MCF 10A (cell line): ENCODE measurements at regions not wholly inside any gene's neighbourhood (a gene's known extent, or its start where the extent isn't known, plus 50 kb on each side); places are given as distances from the start of the nearest gene placed in this dataset.
"Not testable (repeated sequence)": the region's sequence is repeated elsewhere in the genome, so short reads cannot be mapped to it uniquely, and the experiment has no call there.

ENCODE experiments used
- BruUV-seq: library from RNA; stranded (reverse); fragments of 400-500 nt; replicated peaks from 2 replicates; lab custom pipeline; 2021; lab: Mats Ljungman, UMichigan
- CTCF ChIA-PET: fragments of 300-600 bp; sonication (Branson Sonifier 250); formaldehyde crosslinking; extraction: SDS; loops from one replicate; lab custom pipeline; 2021; ENCODE audit warnings: antibody characterized with exemption, inconsistent platforms; lab: Yijun Ruan, JAX
- POLR2A ChIA-PET: fragments of 300-600, 350-650 bp; sonication (Branson Sonifier 250); formaldehyde crosslinking; extraction: SDS; loops from one replicate; lab custom pipeline; 2020; ENCODE audit warnings: antibody characterized with exemption, inconsistent platforms; lab: Yijun Ruan, JAX
- DNase-seq: peaks from one replicate; pipeline ENCODE4 v3.0.0-alpha.2; 2018; ENCODE audit not compliant: unreplicated experiment
- H3K27ac Mint-ChIP-seq: one replicate; pipeline ENCODE4 v1.8.0; 2022; ENCODE audit warnings: mild to moderate bottlenecking, low read depth, mixed read lengths; ENCODE audit not compliant: unreplicated experiment
- H3K27me3 Mint-ChIP-seq: one replicate; pipeline ENCODE4 v1.8.0; 2022; ENCODE audit warnings: mixed read lengths; ENCODE audit not compliant: insufficient read depth, unreplicated experiment
- H3K36me3 Mint-ChIP-seq: one replicate; pipeline ENCODE4 v1.8.0; 2022; ENCODE audit warnings: mild to moderate bottlenecking, moderate library complexity, mixed read lengths; ENCODE audit not compliant: insufficient read depth, unreplicated experiment
- H3K4me1 Mint-ChIP-seq: one replicate; pipeline ENCODE4 v1.8.0; 2022; ENCODE audit warnings: mixed read lengths; ENCODE audit not compliant: insufficient read depth, unreplicated experiment
- H3K4me3 Mint-ChIP-seq: one replicate; pipeline ENCODE4 v1.8.0; 2022; ENCODE audit warnings: mild to moderate bottlenecking, moderate library complexity, mixed read lengths; ENCODE audit not compliant: unreplicated experiment
- H3K9me3 Mint-ChIP-seq: one replicate; pipeline ENCODE4 v1.8.0; 2022; ENCODE audit warnings: mixed read lengths; ENCODE audit not compliant: unreplicated experiment
- intact Hi-C: fragments of 100-400 bp; cut with micrococcal nuclease; formaldehyde crosslinking; loops from 2 replicates; pipeline ENCODE4 v1.14.1; 2022
- TF ChIP-seq, protein P1 (sequence below): fragments of 200-600 bp; IDR thresholded peaks from one replicate; pipeline ENCODE4 v1.8.0; 2022; ENCODE audit warnings: antibody characterized with exemption, mild to moderate bottlenecking; ENCODE audit not compliant: unreplicated experiment

DNA sequence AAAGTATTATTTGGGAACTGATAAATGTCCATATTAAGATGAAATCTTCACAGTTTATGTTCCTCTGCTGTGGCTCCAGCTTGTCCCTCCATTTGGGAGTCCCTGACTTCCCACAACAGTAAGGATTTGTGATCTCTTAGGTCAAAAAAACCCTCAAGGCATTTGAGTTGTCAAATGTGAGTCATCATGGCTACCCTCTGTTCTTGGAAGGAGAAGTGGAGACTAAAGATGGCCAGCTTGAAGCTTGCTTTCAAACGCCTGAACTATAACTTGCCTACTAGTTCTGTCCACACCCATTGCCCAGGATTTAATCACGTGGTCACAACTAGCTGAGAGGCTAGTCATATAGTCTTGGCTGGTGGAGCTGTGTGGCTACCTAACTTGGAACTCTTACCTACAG lies 107.8 kb downstream of the CCNG2 start:
- Mint-ChIP-seq H3K36me3 (peaks cover 6% of the 10 kb centered on the region), H3K27ac (no peak overlapping the region), H3K4me3 (no peak overlapping the region), H3K9me3 (peaks cover 12% of the 10 kb centered on the region), H3K4me1 (no peaks in the 10 kb centered on the region), H3K27me3 (no peaks in the 10 kb centered on the region)
- TF ChIP-seq, protein P1, sequence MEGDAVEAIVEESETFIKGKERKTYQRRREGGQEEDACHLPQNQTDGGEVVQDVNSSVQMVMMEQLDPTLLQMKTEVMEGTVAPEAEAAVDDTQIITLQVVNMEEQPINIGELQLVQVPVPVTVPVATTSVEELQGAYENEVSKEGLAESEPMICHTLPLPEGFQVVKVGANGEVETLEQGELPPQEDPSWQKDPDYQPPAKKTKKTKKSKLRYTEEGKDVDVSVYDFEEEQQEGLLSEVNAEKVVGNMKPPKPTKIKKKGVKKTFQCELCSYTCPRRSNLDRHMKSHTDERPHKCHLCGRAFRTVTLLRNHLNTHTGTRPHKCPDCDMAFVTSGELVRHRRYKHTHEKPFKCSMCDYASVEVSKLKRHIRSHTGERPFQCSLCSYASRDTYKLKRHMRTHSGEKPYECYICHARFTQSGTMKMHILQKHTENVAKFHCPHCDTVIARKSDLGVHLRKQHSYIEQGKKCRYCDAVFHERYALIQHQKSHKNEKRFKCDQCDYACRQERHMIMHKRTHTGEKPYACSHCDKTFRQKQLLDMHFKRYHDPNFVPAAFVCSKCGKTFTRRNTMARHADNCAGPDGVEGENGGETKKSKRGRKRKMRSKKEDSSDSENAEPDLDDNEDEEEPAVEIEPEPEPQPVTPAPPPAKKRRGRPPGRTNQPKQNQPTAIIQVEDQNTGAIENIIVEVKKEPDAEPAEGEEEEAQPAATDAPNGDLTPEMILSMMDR = no peak
- intact Hi-C loops = no loop called here
- ChIA-PET CTCF (interaction anchor here (0.6 to 1.7 kb wide), 8 partner anchors 19 to 169 kb away, joined by 3 to 4 read pairs (median 4); no protein-coding TSS in a partner anchor), POLR2A (no interaction called here)
- no TSS peak for BruUV-seq
- peak; percentile 19 for DNase-seq

DNA sequence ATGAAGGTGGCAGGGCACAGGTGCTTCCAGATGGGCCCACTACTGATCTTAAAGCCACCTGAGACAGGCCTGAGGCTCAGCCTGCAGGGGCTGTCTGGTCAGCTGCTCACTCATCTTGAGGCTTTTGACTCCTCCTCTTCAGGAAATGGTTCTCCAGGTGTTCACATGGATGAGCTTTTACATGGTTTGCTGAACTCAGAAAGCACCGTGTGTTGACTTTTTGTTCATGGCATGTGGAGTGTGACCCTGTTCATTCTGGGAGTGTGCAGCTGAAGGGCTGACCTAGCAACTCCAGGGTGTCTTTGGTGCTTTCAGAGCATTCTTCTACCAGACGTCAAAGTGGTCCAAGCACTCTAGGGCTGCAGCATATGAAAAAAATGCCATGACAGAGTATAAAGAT lies 111.1 kb downstream of the CCNG2 start:
- Mint-ChIP-seq H3K4me1 (no peaks in the 10 kb centered on the region), H3K9me3 (peaks cover 12% of the 10 kb centered on the region), H3K4me3 (no peak overlapping the region), H3K36me3 (peaks cover 6% of the 10 kb centered on the region), H3K27me3 (no peaks in the 10 kb centered on the region), H3K27ac (no peak overlapping the region)
- intact Hi-C loops = no loop called here
- DNase-seq = no peak
- ChIA-PET POLR2A (no interaction called here), CTCF (interaction anchor here (0.7 to 1.7 kb wide), 4 partner anchors 10 to 91 kb away, joined by 3 to 5 read pairs (median 4); no protein-coding TSS in a partner anchor)
- TF ChIP-seq, protein P1 = no peak
- BruUV-seq = no TSS peak

DNA sequence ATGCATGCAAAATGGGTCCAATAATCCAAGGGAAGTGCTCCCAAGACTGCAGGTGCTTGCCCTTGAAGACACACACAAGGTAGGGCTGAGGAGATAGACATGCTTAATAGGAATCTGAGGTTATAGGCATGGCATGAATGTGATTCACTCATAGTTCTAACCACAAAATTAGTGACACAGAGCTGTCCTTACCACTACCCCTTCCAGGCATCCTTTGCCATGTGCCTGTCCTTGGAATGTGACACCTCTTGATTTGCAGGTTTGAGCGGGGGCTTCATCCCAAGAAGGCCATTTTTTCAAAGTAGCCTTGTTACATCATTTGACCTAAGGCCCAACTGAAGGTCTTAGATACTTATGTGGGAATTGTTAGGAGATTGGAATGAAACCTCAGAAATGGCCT lies 112.5 kb downstream of the CCNG2 start:
- BruUV-seq = no TSS peak
- Mint-ChIP-seq H3K9me3 (no peaks in the 10 kb centered on the region), H3K36me3 (peaks cover 6% of the 10 kb centered on the region), H3K4me3 (no peak overlapping the region), H3K27me3 (no peaks in the 10 kb centered on the region), H3K27ac (no peak overlapping the region), H3K4me1 (no peaks in the 10 kb centered on the region)
- POLR2A ChIA-PET = no interaction called here
- DNase-seq = no peak
- TF ChIP-seq, protein P1 = no peak
- CTCF ChIA-PET = interaction anchor here (1.2 to 5.5 kb wide), 3 partner anchors 30 to 89 kb away, joined by 3 to 31 read pairs (median 19); no protein-coding TSS in a partner anchor
- intact Hi-C loops = no loop called here

DNA sequence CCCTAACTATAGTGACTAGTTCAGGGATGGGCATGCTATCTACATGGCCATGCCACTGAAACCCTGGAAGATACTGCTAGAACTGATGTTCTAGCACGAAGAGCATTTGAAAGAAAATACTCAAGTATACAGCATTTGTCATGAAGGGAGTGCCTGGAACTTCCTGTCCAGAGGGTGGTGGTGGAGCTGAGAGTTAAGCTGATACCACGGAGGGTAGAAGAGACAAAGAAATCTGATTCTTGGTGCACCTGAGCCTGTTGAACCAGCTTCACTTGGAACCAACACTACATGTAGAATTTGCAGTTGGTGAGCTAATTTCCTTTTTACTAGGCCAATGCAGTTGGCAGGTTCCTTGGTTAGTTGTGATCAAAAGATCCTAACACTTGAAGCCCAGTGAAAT lies 116.4 kb downstream of the CCNG2 start:
- POLR2A ChIA-PET = interaction anchor here (0.7 to 1.1 kb wide), 2 partner anchors 58 to 117 kb away, joined by 3 to 4 read pairs; no protein-coding TSS in a partner anchor
- intact Hi-C loops = no loop called here
- H3K27ac Mint-ChIP-seq = no peak overlapping the region
- H3K9me3 Mint-ChIP-seq = no peaks in the 10 kb centered on the region
- BruUV-seq = no TSS peak
- TF ChIP-seq, protein P1 = no peak
- no peaks in the 10 kb centered on the region for H3K4me1 Mint-ChIP-seq
- H3K4me3 Mint-ChIP-seq = no peak overlapping the region
- CTCF ChIA-PET = interaction anchor here (0.6 to 5.5 kb wide), 6 partner anchors 19 to 328 kb away, joined by 3 to 31 read pairs (median 4); no protein-coding TSS in a partner anchor
- no peak for DNase-seq
- H3K36me3 Mint-ChIP-seq = peaks cover 6% of the 10 kb centered on the region
- H3K27me3 Mint-ChIP-seq = no peaks in the 10 kb centered on the region

DNA sequence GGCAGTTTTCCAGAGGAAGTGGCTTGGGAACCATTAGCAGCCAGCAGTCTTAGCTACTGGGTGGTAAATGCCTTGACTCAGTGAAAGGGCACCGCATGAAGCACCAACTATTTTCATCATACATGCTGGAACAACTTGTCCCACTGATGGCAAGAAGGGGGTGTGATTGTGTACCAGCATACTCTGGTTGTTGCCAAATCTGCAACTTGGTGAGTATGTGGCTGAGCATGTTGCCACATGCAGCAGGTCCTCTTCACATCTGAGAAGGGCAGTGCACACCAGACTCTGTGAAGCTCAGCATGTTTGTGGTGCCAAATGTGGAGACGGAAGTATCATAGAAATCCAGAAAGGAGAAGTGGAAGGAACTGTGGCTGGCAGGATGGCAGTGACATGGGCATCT lies 122.1 kb downstream of the CCNG2 start:
- intact Hi-C loops, H3K9me3 Mint-ChIP-seq, H3K4me3 Mint-ChIP-seq, BruUV-seq, H3K27me3 Mint-ChIP-seq, H3K36me3 Mint-ChIP-seq: not testable (repeated sequence)
- Mint-ChIP-seq H3K4me1 (peaks cover 20% of the 10 kb centered on the region), H3K27ac (peak overlapping the region; percentile 61)
- POLR2A ChIA-PET = interaction anchor here (0.8 to 0.9 kb wide), 3 partner anchors 15 to 65 kb away, joined by 3 read pairs; no protein-coding TSS in a partner anchor
- CTCF ChIA-PET = interaction anchor here (1.0 to 1.4 kb wide), 4 partner anchors 11 to 80 kb away, joined by 3 to 5 read pairs (median 3); no protein-coding TSS in a partner anchor
- peak; percentile 36 for DNase-seq
